ENCODE measurements at regions not wholly inside any gene's neighbourhood (a gene's known extent, or its start where the extent isn't known, plus 50 kb on each side); places are given as distances from the start of the nearest gene placed in this dataset.

- no peak overlapping the region for H3K4me2 ChIP-seq (ENCODE audit: low read depth, low read length, poor library complexity, severe bottlenecking)
Observed at GRCh38 chr11:31884080-31884479, 73.0 kb upstream of the PAX6 start.

GRCh38 chr11:31883435-31883834 lies 72.3 kb upstream of the PAX6 start:
- Histone ChIP-seq H3K4me2 (ENCODE audit: low read depth, low read length, poor library complexity, severe bottlenecking) (no peak overlapping the region), H3K9me2 (replicated peaks; ENCODE audit: low read depth, low read length) (no peaks in the 10 kb centered on the region)
- TF ChIP-seq EZH2phosphoT487 (IDR thresholded peaks at IDR 0.05; ENCODE audit: borderline replicate concordance): no peak
- TF ChIP-seq, protein P1, sequence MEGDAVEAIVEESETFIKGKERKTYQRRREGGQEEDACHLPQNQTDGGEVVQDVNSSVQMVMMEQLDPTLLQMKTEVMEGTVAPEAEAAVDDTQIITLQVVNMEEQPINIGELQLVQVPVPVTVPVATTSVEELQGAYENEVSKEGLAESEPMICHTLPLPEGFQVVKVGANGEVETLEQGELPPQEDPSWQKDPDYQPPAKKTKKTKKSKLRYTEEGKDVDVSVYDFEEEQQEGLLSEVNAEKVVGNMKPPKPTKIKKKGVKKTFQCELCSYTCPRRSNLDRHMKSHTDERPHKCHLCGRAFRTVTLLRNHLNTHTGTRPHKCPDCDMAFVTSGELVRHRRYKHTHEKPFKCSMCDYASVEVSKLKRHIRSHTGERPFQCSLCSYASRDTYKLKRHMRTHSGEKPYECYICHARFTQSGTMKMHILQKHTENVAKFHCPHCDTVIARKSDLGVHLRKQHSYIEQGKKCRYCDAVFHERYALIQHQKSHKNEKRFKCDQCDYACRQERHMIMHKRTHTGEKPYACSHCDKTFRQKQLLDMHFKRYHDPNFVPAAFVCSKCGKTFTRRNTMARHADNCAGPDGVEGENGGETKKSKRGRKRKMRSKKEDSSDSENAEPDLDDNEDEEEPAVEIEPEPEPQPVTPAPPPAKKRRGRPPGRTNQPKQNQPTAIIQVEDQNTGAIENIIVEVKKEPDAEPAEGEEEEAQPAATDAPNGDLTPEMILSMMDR (conservative IDR thresholded peaks at IDR 0.05; ENCODE audit: low read length): no peak

More at GRCh38 chr11:31884080-31884479, 73.0 kb upstream of the PAX6 start:
- H3K9ac ChIP-seq (ENCODE audit: low read depth, low read length, poor library complexity, severe bottlenecking): no peak overlapping the region
- H3F3A ChIP-seq (ENCODE audit: low read depth): no peaks in the 10 kb centered on the region
- no peak overlapping the region for H2AFZ ChIP-seq (ENCODE audit: low read length)
- no peaks in the 10 kb centered on the region for H3K4me1 ChIP-seq (ENCODE audit: insufficient read depth, low read length, poor library complexity, severe bottlenecking)
- no peaks in the 10 kb centered on the region for H3K36me3 ChIP-seq (ENCODE audit: insufficient read depth, low read length)
- no peaks in the 10 kb centered on the region for H4K20me1 ChIP-seq (ENCODE audit: insufficient read depth, low read length, poor library complexity, severe bottlenecking)
- no peaks in the 10 kb centered on the region for H3K9me3 ChIP-seq (ENCODE audit: insufficient read depth, low read depth, low read length)
- H3K4me3 ChIP-seq (ENCODE audit: low read length, poor library complexity, severe bottlenecking): no peak overlapping the region
- no peaks in the 10 kb centered on the region for H3K27me3 ChIP-seq (ENCODE audit: insufficient read depth, low read length, poor library complexity, severe bottlenecking)
- TF ChIP-seq, protein P1 (conservative IDR thresholded peaks at IDR 0.05; ENCODE audit: low read length): no peak
- TF ChIP-seq EZH2phosphoT487 (IDR thresholded peaks at IDR 0.05; ENCODE audit: borderline replicate concordance): no peak
- H3K79me2 ChIP-seq (ENCODE audit: insufficient read depth, low read length): no peaks in the 10 kb centered on the region
- no peaks in the 10 kb centered on the region for H3K9me2 ChIP-seq (replicated peaks; ENCODE audit: low read depth, low read length)

GRCh38 chr11:31882951-31883392 lies 71.8 kb upstream of the PAX6 start:
- Histone ChIP-seq H3K27me3 (ENCODE audit: insufficient read depth, low read length, poor library complexity, severe bottlenecking) (no peaks in the 10 kb centered on the region), H3K4me3 (ENCODE audit: low read length, poor library complexity, severe bottlenecking) (no peak overlapping the region), H2AFZ (ENCODE audit: low read length) (no peak overlapping the region), H3K79me2 (ENCODE audit: insufficient read depth, low read length) (no peaks in the 10 kb centered on the region), H3K36me3 (ENCODE audit: insufficient read depth, low read length) (no peaks in the 10 kb centered on the region), H3K9ac (ENCODE audit: low read depth, low read length, poor library complexity, severe bottlenecking) (no peak overlapping the region), H3K9me3 (ENCODE audit: insufficient read depth, low read depth, low read length) (no peaks in the 10 kb centered on the region), H3K9me2 (replicated peaks; ENCODE audit: low read depth, low read length) (no peaks in the 10 kb centered on the region), H3F3A (ENCODE audit: low read depth) (no peaks in the 10 kb centered on the region), H3K4me2 (ENCODE audit: low read depth, low read length, poor library complexity, severe bottlenecking) (no peak overlapping the region), H4K20me1 (ENCODE audit: insufficient read depth, low read length, poor library complexity, severe bottlenecking) (no peaks in the 10 kb centered on the region), H3K4me1 (ENCODE audit: insufficient read depth, low read length, poor library complexity, severe bottlenecking) (no peaks in the 10 kb centered on the region)
- no peak for TF ChIP-seq EZH2phosphoT487 (IDR thresholded peaks at IDR 0.05; ENCODE audit: borderline replicate concordance)
- TF ChIP-seq, protein P1 (conservative IDR thresholded peaks at IDR 0.05; ENCODE audit: low read length): no peak

More at GRCh38 chr11:31883435-31883834, 72.3 kb upstream of the PAX6 start:
- Histone ChIP-seq H3K79me2 (ENCODE audit: insufficient read depth, low read length) (no peaks in the 10 kb centered on the region), H3K4me3 (ENCODE audit: low read length, poor library complexity, severe bottlenecking) (no peak overlapping the region), H3K36me3 (ENCODE audit: insufficient read depth, low read length) (no peaks in the 10 kb centered on the region), H2AFZ (ENCODE audit: low read length) (no peak overlapping the region), H3F3A (ENCODE audit: low read depth) (no peaks in the 10 kb centered on the region), H3K27me3 (ENCODE audit: insufficient read depth, low read length, poor library complexity, severe bottlenecking) (no peaks in the 10 kb centered on the region), H3K9me3 (ENCODE audit: insufficient read depth, low read depth, low read length) (no peaks in the 10 kb centered on the region), H3K4me1 (ENCODE audit: insufficient read depth, low read length, poor library complexity, severe bottlenecking) (no peaks in the 10 kb centered on the region), H3K9ac (ENCODE audit: low read depth, low read length, poor library complexity, severe bottlenecking) (no peak overlapping the region), H4K20me1 (ENCODE audit: insufficient read depth, low read length, poor library complexity, severe bottlenecking) (no peaks in the 10 kb centered on the region)

Measured in Loucy (cell line).